ENCODE measurements at regions not wholly inside any gene's neighbourhood (a gene's known extent, or its start where the extent isn't known, plus 50 kb on each side); places are given as distances from the start of the nearest gene placed in this dataset.

DNA sequence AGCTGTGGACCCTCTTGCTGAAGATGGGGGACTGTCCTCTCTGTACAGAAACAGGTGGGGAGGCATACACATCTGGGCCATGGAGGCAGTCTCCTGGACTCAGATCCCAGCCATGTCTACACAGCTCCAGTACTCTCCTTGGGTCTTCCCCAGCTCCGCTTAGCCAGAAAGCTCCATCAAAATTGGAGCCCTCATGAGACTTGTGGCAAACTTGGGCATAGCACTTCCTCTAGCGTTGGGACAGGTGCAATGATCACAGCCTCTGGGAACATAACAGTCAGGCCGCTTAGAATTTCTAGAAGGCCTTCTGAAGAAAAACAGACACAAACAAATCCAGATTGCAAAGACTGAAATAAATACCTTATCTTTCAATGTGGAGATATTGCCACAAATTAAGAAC is 634.3 kb upstream of the GOLIM4 start:
- Histone ChIP-seq H3K27me3 (ENCODE audit: low read depth) (no peaks in the 10 kb centered on the region), H3K4me1 (no peaks in the 10 kb centered on the region), H3K36me3 (no peaks in the 10 kb centered on the region), H3K27ac (replicated peaks) (no peak overlapping the region), H3K4me3 (no peak overlapping the region), H3K9me3 (replicated peaks) (peaks cover 22% of the 10 kb centered on the region)
- no peak for DNase-seq
- intact Hi-C loops (cut with micrococcal nuclease), result no loop called here
- TF ChIP-seq CTCF (IDR thresholded peaks at IDR 0.05; ENCODE audit: borderline replicate concordance), result no peak

DNA sequence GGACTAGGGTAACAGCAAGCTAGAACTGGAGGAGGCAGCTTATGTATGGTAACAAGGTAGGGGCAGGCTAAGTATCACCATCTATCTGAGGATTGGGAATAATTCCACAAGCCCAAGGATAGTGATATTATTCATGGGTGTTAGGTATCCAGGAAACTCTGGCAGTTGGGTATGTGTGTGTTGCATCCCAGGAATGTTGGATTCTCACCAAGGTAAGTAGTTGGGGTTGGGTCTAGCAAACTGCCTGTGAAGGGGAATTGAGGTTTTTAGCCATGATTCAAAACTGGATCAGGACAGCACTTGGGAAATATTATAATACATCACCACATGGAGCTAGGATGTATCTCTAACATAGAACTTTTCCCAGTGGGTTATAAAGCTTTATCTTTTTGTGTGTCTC is 626.4 kb upstream of the GOLIM4 start:
- intact Hi-C loops (cut with micrococcal nuclease), result no loop called here
- DNase-seq, result no peak
- Histone ChIP-seq H3K36me3 (no peaks in the 10 kb centered on the region), H3K4me1 (no peaks in the 10 kb centered on the region), H3K27ac (replicated peaks) (no peak overlapping the region), H3K4me3 (no peak overlapping the region), H3K27me3 (ENCODE audit: low read depth) (no peaks in the 10 kb centered on the region), H3K9me3 (replicated peaks) (peaks cover 12% of the 10 kb centered on the region)
- no peak for TF ChIP-seq CTCF (IDR thresholded peaks at IDR 0.05; ENCODE audit: borderline replicate concordance)

- no peak for TF ChIP-seq CTCF (IDR thresholded peaks at IDR 0.05; ENCODE audit: borderline replicate concordance)
- H3K36me3 ChIP-seq, result no peaks in the 10 kb centered on the region
- H3K27me3 ChIP-seq (ENCODE audit: low read depth), result no peaks in the 10 kb centered on the region
- H3K27ac ChIP-seq (replicated peaks), result no peak overlapping the region
- H3K4me1 ChIP-seq, result no peaks in the 10 kb centered on the region
- intact Hi-C loops (cut with micrococcal nuclease), result no loop called here
- H3K9me3 ChIP-seq (replicated peaks), result no peaks in the 10 kb centered on the region
- no peak overlapping the region for H3K4me3 ChIP-seq
- DNase-seq, result no peak
Measured at GRCh38 chr3:168714609-168715240, 619.0 kb upstream of the GOLIM4 start.

GRCh38 chr3:168709073-168709472 is 613.3 kb upstream of the GOLIM4 start:
- Histone ChIP-seq H3K27me3 (ENCODE audit: low read depth) (no peaks in the 10 kb centered on the region), H3K4me3 (no peak overlapping the region), H3K27ac (replicated peaks) (no peak overlapping the region), H3K9me3 (replicated peaks) (no peaks in the 10 kb centered on the region), H3K36me3 (no peaks in the 10 kb centered on the region), H3K4me1 (no peaks in the 10 kb centered on the region)
- no peak for DNase-seq
- intact Hi-C loops (cut with micrococcal nuclease), result no loop called here
- no peak for TF ChIP-seq CTCF (IDR thresholded peaks at IDR 0.05; ENCODE audit: borderline replicate concordance)

DNA sequence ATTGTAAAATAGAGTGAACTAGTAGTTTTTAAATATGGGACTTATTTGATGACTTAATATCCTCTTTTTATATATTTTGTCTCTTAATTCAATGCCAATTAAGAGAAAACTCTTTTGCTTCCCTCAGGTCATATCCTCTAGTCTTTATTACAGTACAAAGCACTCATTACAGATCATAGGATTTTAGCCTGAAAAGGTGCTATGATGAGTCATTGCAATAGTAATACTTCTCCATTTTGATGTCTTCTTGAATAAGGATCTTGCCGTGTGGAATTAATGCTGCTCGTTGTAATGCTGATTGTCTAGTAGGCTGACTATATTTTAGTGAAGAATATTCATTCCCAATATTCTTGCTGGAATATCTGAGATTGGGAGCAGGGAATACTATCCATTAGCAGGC is 612.2 kb upstream of the GOLIM4 start:
- H3K36me3 ChIP-seq, result no peaks in the 10 kb centered on the region
- no peaks in the 10 kb centered on the region for H3K4me1 ChIP-seq
- no peak for TF ChIP-seq CTCF (IDR thresholded peaks at IDR 0.05; ENCODE audit: borderline replicate concordance)
- H3K9me3 ChIP-seq (replicated peaks), result no peaks in the 10 kb centered on the region
- H3K27ac ChIP-seq (replicated peaks), result no peak overlapping the region
- intact Hi-C loops (cut with micrococcal nuclease), result no loop called here
- H3K27me3 ChIP-seq (ENCODE audit: low read depth), result no peaks in the 10 kb centered on the region
- DNase-seq, result no peak
- H3K4me3 ChIP-seq, result no peak overlapping the region
